A172 (cell line): ENCODE measurements at regions not wholly inside any gene's neighbourhood (a gene's known extent, or its start where the extent isn't known, plus 50 kb on each side); places are given as distances from the start of the nearest gene placed in this dataset.

Experiments used
- DNase-seq: peaks from one replicate; pipeline ENCODE4 v3.0.0-alpha.2; 2015; ENCODE audit warnings: low spot score

DNA sequence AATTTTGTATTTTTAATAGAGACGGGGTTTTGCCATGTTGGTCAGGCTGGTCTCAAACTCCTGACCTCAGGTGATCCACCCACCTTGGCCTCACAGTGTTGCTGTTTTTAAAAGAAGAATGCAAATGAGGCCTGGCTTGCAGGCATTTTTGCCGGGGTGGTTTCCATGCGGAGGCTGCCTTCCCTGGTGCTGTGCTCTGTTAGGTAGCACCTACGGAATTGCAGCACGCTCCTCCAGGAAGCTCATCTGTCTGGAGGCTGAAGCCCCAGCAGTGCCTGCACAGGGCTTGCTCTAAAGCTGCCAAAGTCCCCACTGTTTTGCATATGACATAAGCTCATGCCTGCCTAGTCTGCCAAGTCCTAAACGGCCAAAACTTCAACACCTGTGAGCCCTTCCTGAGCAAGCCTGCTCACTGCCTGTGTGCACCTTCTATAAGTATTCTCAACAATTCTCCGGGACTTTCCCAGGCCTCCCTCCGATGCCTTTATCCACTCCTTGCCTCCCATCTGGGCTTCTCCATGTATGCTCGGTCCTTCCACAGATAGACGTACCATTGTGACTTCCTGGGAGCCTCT, 551.3 kb upstream of the RAB6C start:
- no peak for DNase-seq

DNA sequence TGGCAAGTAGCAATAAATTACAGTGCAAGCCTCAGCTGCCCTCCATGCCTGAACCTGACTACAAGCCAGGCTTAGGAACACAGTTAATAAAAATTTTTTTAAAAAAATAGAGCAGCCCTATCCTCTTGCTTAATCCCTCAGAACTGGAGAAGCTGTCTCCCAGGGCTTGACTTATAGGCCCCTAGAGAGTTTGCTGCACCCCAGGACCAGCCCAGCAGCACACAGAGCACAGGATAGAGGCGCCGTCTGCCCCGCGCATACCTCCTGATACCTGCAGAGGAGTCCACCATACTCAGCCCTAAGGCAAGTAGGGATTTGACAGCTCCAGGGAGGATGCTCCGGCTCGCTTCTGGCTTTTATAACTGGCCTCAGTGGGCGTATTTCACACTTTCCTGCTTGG, 548.6 kb upstream of the RAB6C start:
- no peak for DNase-seq

DNA sequence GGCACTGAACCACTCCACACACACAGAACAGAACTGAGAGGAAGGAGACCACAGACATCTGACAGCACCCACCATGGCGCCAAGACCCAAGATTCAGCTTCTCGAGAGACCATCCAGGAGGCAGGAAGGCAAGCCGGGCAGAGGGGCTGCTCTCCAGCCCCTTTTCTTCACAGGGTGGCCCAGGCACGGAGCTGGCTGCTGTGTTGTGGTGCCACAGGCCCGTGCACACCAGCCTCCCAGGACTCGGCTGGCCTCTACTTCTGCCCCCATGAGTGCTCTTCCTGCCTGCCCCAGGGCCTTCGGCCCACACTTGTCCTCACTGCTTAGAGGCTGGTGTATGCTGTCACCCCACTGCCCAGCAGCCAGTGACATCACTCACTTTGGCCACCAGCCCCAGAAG, 547.6 kb upstream of the RAB6C start:
- DNase-seq = no peak

DNA sequence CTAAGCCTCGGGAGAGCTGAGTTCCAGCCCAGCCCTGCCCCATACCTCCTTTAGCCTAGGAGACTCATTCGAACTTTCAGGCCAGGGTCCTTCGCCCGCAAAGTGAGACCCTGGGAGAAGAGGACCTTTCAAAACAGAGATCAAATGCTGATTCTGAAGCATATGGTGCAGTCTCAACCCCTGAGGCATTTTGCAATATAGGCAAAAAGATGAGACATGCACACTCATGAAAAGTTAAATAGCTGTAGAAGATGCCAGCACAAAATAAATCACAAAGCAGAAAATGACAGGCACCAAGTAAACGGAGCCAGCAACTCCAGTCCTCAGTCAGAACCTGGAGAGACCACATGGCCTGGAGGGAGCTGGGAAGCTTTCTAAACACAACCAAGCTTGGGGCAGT, 542.7 kb upstream of the RAB6C start:
- no peak for DNase-seq

DNA sequence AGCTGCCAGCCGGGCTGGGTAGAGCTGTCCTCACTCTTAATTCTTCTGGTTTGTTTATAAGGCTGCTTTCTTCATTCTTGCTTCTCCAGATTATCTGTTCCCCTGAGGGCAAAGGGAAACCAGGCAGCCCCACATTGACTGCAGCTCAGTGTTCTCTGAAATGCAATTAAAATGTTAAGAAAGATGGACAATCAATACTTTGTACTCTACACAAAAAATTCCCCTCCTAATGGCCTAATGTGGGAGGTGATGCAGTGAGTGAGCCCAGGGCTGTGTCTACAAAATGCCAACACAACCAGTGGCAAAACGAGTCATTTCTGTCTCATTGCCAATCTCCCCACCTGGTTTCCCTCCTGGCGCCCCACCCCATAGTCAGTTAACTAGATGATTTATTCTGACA, 541.7 kb upstream of the RAB6C start:
- no peak for DNase-seq

DNA sequence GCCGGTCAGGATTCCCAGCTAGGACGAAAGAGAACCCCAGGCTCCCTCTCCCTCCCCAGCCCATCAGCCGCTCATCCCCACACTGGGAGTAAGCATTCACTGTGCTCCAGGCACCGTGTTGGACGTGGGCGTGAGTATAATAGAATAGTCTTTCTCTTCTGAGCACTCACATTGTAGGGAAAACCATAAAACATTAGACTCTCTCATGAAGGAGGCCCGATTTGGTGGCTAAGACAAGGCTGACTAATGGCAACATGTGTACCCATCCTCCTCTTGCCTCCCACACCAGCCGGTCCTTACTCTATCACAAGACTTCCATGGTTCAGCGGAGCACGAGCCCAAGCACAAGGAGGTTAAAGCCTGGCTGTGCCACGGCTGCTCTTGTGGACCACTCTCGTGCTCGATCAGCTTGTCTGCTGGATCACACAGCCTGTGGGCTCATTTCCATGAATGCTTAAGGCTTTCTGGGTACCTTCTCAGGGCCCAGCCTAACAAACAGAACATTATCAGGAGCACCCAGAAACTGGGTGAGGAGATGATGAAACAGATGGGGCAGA, 540.9 kb upstream of the RAB6C start:
- DNase-seq = no peak

DNA sequence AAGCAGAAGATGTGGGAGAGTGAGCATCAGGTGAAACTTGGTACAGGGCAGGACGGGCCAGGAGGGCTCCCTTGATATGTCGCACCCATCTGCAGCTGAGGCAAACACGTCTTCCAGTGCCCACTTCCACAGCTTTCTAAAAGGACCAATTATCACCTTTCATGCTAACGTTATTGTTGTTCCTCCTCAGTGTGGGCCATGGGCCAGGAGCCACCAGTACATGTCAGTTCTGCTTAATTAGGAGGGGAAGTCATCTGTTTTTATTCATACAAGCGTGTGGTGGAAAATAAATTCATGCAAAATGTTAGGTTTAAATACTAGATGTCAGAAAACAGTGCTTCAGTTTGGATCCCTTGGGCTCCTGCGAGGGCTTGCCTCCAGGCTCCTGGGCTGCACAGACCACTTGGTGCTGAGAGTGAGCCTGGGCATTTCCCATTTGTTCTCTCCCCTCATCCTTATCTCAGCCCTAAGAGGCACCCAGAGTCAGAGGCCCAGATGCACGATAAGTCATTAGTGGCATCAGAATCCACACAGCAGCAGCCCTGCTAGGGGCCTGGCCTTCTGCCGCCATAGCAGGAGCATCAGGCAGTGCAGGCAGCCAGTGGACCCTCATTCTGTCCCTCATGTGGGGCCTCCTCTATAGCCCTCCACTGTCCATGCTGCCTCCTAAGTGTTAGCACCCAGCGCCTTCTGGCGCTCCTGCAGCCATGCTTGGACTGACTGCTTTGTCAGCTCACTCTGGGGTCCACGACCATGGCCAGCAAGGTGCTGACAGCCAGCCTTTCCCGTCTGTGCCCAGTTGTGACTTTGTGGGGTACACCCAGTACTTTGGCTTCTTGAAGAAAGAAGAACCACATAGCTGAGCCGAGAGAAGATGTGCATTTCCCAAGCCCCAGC, 539.8 kb upstream of the RAB6C start:
- DNase-seq = no peak

DNA sequence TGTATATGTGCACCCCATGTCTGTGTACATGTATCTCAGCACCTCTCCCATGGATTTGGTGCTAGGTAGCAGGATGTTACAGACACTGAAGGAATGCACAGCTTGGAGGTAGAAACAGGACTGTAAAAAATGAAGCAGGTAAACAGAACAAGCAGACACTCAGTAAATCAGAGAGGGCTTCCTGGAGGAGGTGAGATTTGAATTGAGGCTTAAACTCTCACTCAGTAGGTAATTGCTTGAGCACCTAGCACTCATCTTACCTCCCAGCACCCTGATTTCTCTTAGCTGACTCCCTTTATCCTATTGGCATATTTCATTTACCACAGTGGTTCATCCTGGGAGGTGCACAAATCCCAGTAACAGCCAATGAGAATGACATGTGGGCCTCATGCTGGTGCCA, 537.9 kb upstream of the RAB6C start:
- DNase-seq = no peak

DNA sequence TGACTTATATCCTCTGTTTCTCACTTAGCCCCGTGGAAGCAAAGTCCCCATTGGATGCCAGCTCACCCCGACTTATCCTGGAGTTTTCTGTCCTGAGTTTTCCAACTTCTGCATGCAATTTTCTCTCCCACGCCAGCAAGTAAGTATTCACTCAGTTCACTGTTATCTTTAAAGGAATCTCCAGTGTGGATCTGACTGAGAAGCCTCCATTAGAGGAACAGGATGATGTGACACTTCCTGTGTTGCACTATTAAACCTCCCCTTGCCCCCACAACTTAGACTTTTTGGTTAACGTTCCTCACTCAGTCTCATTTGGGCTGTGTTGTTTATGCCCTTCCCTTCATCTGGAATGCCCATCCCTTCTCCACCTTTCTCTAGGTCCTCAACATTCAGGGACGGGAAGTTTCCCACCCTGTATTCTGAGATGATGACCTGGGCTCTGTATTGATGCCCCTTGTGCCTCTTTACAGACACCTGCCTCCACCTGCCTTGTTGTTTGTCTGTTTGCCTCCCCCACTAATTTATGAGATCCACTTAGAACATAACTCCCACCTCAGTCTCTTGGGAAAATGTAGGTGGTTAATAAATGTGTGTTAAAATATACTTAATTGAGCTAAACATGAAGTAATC, 536.1 kb upstream of the RAB6C start:
- no peak for DNase-seq

DNA sequence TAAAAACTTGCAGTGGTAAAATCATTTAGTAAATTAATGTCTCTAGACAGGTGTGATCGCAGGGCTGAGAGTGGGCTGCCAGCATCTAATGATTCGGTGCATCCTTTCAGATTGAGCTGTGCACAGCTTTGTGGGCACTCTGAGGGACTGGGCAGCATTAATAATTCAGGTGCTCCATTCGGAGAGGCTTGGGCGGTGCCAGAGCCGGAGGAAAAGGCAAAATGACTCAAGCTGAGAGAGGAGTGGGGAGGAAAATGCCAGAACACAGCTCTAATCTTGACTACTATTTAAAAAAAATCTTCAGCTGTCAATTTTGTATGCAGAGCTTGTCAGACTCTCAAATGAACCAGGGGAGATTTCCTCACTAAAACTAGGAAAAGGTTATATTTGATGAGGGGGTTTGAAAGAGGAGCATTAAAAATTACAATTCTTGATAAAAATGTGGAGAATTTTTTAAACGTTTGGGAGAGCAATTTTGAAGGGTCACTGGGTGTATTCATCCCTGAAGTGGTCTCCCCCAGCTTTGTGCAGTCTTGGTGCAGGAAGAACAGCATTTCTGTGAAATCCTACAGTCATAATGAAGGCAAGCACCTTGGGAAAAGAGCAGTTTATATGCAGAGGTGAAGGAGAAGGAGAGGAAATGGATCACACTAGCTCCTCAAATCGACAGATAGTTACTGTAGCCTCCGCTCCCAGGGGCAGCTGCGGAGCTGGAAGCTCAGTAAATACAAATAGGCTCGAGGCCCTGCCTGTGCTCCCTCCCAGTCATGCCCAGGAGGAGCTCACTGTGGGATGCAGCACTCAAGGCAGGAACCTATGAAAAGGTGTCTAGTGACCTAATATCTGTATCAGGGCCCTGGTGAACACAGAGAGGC, 535.4 kb upstream of the RAB6C start:
- no peak for DNase-seq

DNA sequence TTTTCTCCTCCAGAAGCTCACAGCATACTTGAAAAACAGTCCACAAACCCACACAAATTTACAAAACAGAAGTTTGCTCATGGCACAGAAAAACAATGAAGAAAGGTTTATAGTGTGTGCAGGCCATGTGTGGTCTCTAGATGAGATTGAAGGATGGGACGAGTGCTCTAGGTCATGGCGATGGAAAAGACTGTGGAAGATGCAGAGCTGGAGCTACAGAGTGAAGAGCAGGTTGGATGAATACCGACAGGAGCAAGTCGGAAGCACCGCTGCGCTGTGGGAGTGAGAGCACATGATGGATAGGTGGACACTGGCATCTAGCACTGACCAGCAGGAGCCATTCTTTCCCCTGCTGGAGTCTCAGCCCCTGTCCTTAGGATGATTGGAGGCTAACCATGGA, 534.7 kb upstream of the RAB6C start:
- DNase-seq = no peak

DNA sequence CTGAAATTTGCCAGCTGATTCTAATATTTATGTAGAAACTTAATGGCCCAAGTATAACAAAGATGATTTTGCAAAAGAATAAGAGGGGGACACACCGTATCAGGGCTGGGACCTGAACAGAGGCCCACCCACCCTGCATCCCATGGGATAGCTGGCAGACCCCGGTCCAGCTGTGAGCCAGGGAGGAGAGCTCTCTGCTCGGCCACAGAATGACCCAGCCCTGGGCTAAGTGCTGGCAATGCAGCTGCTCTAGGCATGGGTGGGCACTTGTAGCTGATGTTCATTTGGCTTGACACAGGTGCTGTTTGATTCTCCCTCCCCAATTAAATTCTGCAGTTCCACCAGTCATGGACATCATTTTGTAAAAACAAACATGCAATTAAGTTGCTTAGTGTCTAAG, 522.8 kb upstream of the RAB6C start:
- no peak for DNase-seq

DNA sequence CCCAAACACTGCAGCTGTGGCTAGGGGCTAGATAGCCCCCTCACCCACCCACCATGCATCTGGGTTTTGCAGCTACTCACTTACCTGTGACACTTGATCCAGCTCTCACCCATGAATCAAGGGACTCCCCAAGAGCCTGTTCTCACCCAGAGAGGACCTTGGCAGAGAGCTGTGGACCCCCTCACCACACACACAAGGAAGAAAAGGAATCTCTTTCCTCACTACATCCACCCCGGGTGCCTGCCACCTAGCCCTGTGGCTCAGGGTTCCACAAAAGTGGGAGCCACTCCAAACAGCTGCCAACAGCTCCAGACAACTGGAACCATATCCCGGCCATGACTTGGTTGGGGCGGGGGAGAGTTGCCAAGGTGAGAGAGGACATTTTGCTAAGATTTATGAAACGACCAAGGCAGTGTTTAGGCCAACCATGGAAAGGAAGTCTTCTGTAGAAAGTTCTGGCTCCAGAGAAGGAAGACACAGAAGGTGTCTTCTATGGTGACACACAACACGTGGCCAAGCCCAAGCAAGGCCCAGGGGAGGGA, 522.1 kb upstream of the RAB6C start:
- no peak for DNase-seq

DNA sequence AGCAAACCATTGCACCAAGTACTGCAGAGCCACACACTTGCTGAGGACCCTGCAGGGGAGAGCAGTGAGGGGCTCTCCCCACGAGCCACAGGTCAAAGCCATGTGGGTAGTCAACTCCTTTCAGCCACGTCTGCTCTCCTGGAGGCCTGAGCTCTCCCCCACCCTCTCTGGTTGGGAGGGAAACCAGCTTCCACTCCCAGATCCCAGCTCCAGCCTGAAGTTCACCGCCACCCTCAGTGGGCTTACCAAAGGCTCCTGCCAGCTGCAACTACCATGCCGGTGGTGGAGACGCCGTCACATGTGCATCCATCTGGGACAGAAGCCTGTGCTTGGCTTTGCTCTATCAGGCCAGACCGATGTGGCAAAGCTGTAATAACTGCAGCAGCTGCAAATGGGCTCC, 521.5 kb upstream of the RAB6C start:
- no peak for DNase-seq

DNA sequence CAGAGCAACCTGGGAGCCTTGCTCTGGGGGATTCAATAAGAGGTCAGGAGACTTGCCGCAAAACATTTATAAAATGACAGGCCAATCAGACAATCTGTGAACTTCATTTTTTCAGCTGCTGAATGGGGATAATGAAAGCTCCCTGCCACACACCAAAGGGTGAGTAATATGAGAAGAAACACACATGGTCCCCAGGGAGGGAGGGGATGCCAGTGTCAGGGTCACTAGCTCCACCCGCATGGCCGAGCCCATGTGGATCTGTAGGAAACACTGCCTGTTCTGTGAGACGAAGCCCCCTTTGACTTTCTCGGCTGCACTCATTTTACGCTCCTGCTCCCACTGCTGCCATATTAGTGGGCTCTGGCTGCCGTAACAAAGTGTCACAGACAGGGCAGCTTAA, 521.0 kb upstream of the RAB6C start:
- DNase-seq = no peak

DNA sequence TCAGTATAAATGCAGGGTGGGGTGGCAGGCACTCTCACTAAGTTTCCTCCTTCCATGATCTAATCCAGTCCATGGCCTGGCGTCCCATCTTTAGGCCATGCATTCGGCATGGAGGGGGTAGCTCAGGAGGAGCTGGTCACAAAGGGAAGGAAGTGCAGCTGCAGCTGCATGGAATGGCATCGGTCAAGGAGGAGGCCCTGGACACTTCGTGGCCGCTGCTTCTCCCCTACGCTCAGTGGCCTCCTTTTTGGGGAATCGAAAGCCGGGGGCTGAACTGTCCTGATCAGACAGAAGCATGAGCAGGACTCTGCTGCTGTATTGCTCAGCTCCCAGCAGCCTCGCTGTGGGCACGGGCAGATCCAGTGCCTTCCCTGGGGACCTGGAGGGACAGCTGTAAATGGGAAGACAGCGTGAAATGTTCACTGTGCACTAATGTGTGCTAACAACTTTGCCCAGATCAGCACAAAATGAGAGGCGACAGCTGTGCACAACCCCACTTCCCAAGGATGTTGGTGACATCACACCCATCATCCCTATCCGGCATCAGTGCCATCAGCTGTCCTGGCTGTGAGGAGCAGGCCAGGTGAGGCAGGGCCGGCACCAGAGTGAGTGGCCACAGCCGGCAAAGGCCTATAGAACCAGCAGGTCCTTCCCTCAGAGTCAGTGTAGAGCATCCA, 520.1 kb upstream of the RAB6C start:
- no peak for DNase-seq

DNA sequence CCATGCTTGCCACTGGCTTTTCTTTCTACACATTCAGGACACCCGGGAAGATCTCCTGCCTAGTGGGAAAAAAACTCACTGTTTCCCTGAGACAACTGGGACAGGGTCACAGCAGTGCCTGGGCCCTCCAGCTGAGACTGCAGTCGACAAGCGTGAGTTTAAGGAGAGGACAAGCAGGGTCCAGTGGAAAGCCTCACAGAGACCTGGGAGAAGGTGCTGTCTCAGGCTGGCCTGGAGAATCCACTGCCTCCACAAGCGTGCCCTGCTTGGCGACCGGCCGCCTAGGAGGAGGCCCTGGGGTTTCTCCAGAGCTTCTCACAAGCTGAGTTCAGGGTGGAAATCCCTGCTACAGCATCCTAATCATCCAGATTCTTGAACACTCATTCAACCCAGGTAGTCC, 519.6 kb upstream of the RAB6C start:
- no peak for DNase-seq

DNA sequence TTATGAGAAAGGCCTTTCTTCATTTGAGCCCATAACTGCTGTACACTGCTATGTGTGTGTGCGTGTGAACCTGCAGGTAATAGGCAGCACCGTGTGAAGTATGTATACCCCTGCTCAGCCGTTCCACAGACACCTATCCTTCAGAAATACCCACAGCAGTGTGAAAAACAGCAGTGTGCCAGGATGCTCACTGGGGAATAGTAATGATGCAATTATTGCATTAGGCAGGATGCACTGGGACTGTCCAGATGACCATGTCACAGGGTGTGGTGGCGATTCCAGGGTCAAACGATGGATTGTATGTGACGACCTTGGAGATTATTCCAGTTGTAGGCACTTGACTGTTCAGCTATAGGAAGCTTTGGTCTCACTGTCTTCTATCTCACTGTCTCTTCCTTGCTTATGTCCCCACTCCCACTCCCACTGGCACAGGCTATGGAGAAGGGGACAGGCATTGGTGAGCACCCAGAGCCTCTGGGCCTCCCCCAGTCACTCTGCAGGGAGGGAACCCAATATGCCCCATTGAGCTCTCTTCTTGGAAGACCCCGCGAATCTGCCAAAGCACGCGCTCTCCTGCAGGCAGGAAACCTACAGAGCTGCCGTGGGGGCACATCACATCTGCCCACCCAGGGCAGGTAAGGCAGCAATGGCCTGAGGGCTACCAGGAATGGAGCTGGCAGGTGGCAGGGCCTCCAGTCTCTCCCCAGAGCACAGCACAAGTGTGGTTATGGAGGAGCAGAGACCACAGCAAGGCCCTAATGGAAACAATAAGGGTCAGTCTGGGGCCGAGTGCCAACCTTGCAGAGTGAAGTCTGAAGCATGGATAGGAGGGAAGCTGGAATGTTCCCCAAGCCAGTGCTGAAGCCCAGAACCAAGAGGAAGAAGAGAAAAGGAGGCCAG, 518.9 kb upstream of the RAB6C start:
- DNase-seq = no peak

DNA sequence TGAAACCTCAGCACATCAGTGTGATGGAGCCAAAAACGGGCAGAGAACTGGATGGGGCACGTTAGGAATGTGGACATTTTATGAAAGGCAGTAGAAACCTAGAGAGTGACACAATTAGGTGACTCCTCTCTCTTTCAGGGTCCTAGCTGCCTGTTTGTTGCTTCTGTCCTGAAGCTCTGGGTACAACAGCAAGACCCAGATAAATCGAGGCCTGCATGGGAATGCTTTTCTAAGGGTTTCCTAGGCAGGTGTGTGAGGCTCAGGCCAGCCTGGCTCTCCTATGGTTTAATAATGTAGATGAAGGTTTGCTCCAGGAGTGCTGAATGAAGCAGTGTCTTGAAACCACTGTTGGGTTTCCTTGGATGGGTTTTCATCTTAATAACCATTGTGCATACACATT, 517.1 kb upstream of the RAB6C start:
- DNase-seq = no peak

DNA sequence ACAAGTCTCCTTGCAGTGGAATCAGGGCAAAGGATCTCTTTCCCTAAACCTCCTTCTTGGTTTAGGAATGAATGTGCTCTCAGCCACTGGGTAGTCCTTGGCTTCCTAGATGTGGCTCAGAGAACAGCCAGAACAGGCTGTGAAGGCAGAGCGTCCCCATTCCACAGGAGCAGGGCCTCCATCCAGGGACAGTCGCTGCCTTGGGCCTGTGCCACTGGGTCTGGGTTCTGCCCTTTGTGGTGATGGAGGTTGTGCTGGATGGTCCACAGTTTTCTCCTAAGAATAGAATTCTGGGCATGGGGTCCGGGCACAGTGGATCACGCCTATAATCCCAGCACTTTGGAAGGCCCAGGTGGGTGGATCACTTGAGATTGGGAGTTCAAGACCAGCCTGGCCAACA, 516.5 kb upstream of the RAB6C start:
- DNase-seq = no peak
